Adrenal gland (tissue), 9 donors: ENCODE measurements at regions not wholly inside any gene's neighbourhood (a gene's known extent, or its start where the extent isn't known, plus 50 kb on each side); places are given as distances from the start of the nearest gene placed in this dataset.

Experiments
- DNase-seq, 7 donors: peaks; one replicate each; pipeline ENCODE4 v3.0.0-alpha.2; 2019 to 2020
- H3K27ac ChIP-seq, 5 donors: fragments of 200-600 bp; sonication (generic) in 4 of 5; 1 replicate in 3 of 5; 2 replicates in 2 of 5; pipeline versions ENCODE4 v1.5.1 to v1.8.0; 2016 to 2020; ENCODE audit warnings: mild to moderate bottlenecking in 1 of 5
- H3K27me3 ChIP-seq: fragments of 200-600 bp; 2 replicates; pipeline ENCODE4 v1.8.0; 2021
- H3K36me3 ChIP-seq, 2 donors: fragments of 200-600 bp; replicated peaks in 1 of 2; 1 replicate in 1 of 2; 2 replicates in 1 of 2; pipeline versions ENCODE4 v1.5.1 to v1.8.0; 2018 to 2022
- H3K4me1 ChIP-seq, 2 donors: fragments of 200-600 bp; replicated peaks in 1 of 2; 1 replicate in 1 of 2; 2 replicates in 1 of 2; pipeline versions ENCODE4 v1.5.1 to v1.8.0; 2018 to 2021
- H3K4me3 ChIP-seq, 4 donors: fragments of 200-600 bp; sonication (generic) in 3 of 4; one replicate each; pipeline ENCODE4 v1.5.1; 2016 to 2018
- H3K9me3 ChIP-seq, 3 donors: fragments of 200-600 bp; sonication (generic) in 1 of 3; replicated peaks in 1 of 3; 1 replicate in 2 of 3; 2 replicates in 1 of 3; pipeline versions ENCODE4 v1.5.1 to v1.8.0; 2016 to 2021
- POLR2A ChIP-seq, 2 donors: fragments of 450-650 bp; IDR thresholded peaks; one replicate each; pipeline ENCODE4 v1.6.1; 2017; ENCODE audit warnings: antibody characterized with exemption in 2 of 2, mild to moderate bottlenecking in 2 of 2, moderate library complexity in 1 of 2
- WGBS, 4 donors: extraction: QIAGEN DNeasy Blood & Tissue Kit in 2 of 4; methylation state at CpG; one replicate each; pipeline versions ENCODE4 v1.1.5 to v1.1.7; 2013 to 2017; 5-methylcytosine and 5-hydroxymethylcytosine counted together
- intact Hi-C, 2 donors: fragments of 100-400 bp; cut with DNase I; formaldehyde crosslinking; loops; one replicate each; pipeline versions ENCODE4 v1.14.1 to v1.15.0; 2022 to 2023
- TF ChIP-seq, protein P1 (sequence below), 6 experiments: fragments of 450-650 bp in 4 of 6; fragments of 200-600 bp in 2 of 6; sonication (generic) in 1 of 6; IDR thresholded peaks; 1 replicate in 5 of 6; 2 replicates in 1 of 6; pipeline versions ENCODE4 v1.5.1 to v1.8.0; 2016 to 2021; ENCODE audit warnings: antibody characterized with exemption in 6 of 6, mild to moderate bottlenecking in 2 of 6, moderate library complexity in 1 of 6
- donor health status: healthy with polysubstance abuse.
- donor health status: Bipolar disorder and iron deficiency.
- donor health status: DM: yes; HTN: yes; CAD: no.
- donor health status: DM: no; HTN: no; CAD: no.
- donor health status: DM: no; HTN: no; CAD: no.

- Histone ChIP-seq H3K27me3 (no peaks in the 10 kb centered on the region), H3K4me3 (no peak overlapping the region), H3K27ac (no peak overlapping the region), H3K4me1 (no peaks in the 10 kb centered on the region), H3K36me3 (no peaks in the 10 kb centered on the region), H3K9me3 (no peaks in the 10 kb centered on the region)
- intact Hi-C loops: no loop called here
- TF ChIP-seq, protein P1, sequence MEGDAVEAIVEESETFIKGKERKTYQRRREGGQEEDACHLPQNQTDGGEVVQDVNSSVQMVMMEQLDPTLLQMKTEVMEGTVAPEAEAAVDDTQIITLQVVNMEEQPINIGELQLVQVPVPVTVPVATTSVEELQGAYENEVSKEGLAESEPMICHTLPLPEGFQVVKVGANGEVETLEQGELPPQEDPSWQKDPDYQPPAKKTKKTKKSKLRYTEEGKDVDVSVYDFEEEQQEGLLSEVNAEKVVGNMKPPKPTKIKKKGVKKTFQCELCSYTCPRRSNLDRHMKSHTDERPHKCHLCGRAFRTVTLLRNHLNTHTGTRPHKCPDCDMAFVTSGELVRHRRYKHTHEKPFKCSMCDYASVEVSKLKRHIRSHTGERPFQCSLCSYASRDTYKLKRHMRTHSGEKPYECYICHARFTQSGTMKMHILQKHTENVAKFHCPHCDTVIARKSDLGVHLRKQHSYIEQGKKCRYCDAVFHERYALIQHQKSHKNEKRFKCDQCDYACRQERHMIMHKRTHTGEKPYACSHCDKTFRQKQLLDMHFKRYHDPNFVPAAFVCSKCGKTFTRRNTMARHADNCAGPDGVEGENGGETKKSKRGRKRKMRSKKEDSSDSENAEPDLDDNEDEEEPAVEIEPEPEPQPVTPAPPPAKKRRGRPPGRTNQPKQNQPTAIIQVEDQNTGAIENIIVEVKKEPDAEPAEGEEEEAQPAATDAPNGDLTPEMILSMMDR (IDR thresholded peaks at IDR 0.05): no peak
- no peak for TF ChIP-seq POLR2A (IDR thresholded peaks at IDR 0.05)
- 39 to 75% (median 66%) methylated on average over 5 of the region's 5 CpGs for WGBS, 4 donors
- DNase-seq: no peak
Measured at GRCh38 chr14:54047645-54048308, 91.2 kb upstream of the BMP4 start.

- WGBS, 4 donors: 73 to 79% (median 78%) methylated on average over 9 of the region's 9 CpGs
- H3K4me3 ChIP-seq: no peak overlapping the region
- no peak overlapping the region for H3K27ac ChIP-seq
- H3K36me3 ChIP-seq: no peaks in the 10 kb centered on the region
- H3K9me3 ChIP-seq: no peaks in the 10 kb centered on the region
- TF ChIP-seq POLR2A (IDR thresholded peaks at IDR 0.05): no peak
- TF ChIP-seq, protein P1 (IDR thresholded peaks at IDR 0.05): no peak
- no peaks in the 10 kb centered on the region for H3K4me1 ChIP-seq
- no peaks in the 10 kb centered on the region for H3K27me3 ChIP-seq
- DNase-seq: no peak
- intact Hi-C loops: no loop called here
Measured at GRCh38 chr14:54048311-54048710, 91.7 kb upstream of the BMP4 start.

GRCh38 chr14:54048736-54049135 is 92.1 kb upstream of the BMP4 start:
- Histone ChIP-seq H3K4me1 (no peaks in the 10 kb centered on the region), H3K27ac (no peak overlapping the region), H3K4me3 (no peak overlapping the region), H3K9me3 (no peaks in the 10 kb centered on the region), H3K36me3 (no peaks in the 10 kb centered on the region), H3K27me3 (no peaks in the 10 kb centered on the region)
- intact Hi-C loops: no loop called here
- TF ChIP-seq POLR2A (IDR thresholded peaks at IDR 0.05): no peak
- TF ChIP-seq, protein P1 (IDR thresholded peaks at IDR 0.05): no peak
- 69 to 84% (median 77%) methylated on average over 5 of the region's 5 CpGs for WGBS, 4 donors
- DNase-seq: no peak

DNA sequence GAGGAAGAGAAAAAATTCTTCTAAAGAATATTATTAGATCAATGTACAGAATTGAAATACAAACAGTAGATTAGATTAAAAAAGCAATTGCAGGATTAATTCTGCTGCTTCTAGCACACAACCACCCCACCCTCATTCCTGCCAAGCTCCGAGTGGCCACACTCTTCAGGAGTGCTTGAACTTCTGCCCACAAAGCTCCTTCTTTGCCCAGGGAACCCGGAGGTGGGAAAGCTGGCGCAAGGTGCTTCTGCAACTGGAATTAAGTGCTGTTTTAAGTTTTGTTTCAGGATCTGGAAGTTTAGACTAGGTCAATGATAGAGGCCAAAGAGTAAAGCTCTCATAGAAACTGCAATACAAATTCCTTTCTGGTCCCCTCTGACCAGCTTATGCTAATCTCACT is 94.1 kb upstream of the BMP4 start:
- TF ChIP-seq, protein P1 (IDR thresholded peaks at IDR 0.05): no peak
- no peak for TF ChIP-seq POLR2A (IDR thresholded peaks at IDR 0.05)
- no peaks in the 10 kb centered on the region for H3K36me3 ChIP-seq
- WGBS, 4 donors: 90 to 95% (median 92%) methylated on average over 3 of the region's 3 CpGs
- H3K27ac ChIP-seq: no peak overlapping the region
- no peaks in the 10 kb centered on the region for H3K9me3 ChIP-seq
- DNase-seq: no peak
- no peaks in the 10 kb centered on the region for H3K4me1 ChIP-seq
- H3K4me3 ChIP-seq: no peak overlapping the region
- H3K27me3 ChIP-seq: no peaks in the 10 kb centered on the region
- intact Hi-C loops: no loop called here
